ENCODE measurements at regions not wholly inside any gene's neighbourhood (a gene's known extent, or its start where the extent isn't known, plus 50 kb on each side); places are given as distances from the start of the nearest gene placed in this dataset.
A peak's percentile ranks its signal among the peaks of the same experiment; 100 is the strongest.
"Not testable (repeated sequence)": the region's sequence is repeated elsewhere in the genome, so short reads cannot be mapped to it uniquely, and the experiment has no call there.

GRCh38 chr13:79986890-79987289 is 354.0 kb downstream of the SPRY2 start:
- no peak for DNase-seq (ENCODE audit: low read depth)

- DNase-seq (ENCODE audit: low read depth), result not testable (repeated sequence)
These were observed 365.8 kb downstream of the SPRY2 start for GRCh38 chr13:79974935-79975650.

GRCh38 chr13:79973533-79973963 is 367.4 kb downstream of the SPRY2 start:
- no peak for DNase-seq (ENCODE audit: low read depth)

- no peak for DNase-seq (ENCODE audit: low read depth)
These were observed 368.8 kb downstream of the SPRY2 start for GRCh38 chr13:79972066-79972569.

GRCh38 chr13:79966493-79966895 is 374.4 kb downstream of the SPRY2 start:
- no peak for DNase-seq (ENCODE audit: low read depth)

GRCh38 chr13:79966059-79966458 is 374.9 kb downstream of the SPRY2 start:
- no peak for DNase-seq (ENCODE audit: low read depth)

GRCh38 chr13:79946556-79946955 is 394.4 kb downstream of the SPRY2 start:
- no peak for DNase-seq (ENCODE audit: low read depth)

GRCh38 chr13:79943346-79944023 is 397.4 kb downstream of the SPRY2 start:
- no peak for DNase-seq (ENCODE audit: low read depth)

GRCh38 chr13:79941752-79942151 is 399.2 kb downstream of the SPRY2 start:
- DNase-seq (ENCODE audit: low read depth), result no peak

GRCh38 chr13:79939689-79940088 is 401.2 kb downstream of the SPRY2 start:
- DNase-seq (ENCODE audit: low read depth), result no peak

GRCh38 chr13:79937771-79938216 is 403.1 kb downstream of the SPRY2 start:
- DNase-seq (ENCODE audit: low read depth), result no peak

- DNase-seq (ENCODE audit: low read depth), result no peak
These were observed 403.6 kb downstream of the SPRY2 start for GRCh38 chr13:79937311-79937710.

GRCh38 chr13:79936368-79937136 is 404.4 kb downstream of the SPRY2 start:
- peak; percentile 91 for DNase-seq (ENCODE audit: low read depth)

- DNase-seq (ENCODE audit: low read depth), result no peak
These were observed 405.8 kb downstream of the SPRY2 start for GRCh38 chr13:79935121-79935520.

- DNase-seq (ENCODE audit: low read depth), result no peak
These were observed 407.5 kb downstream of the SPRY2 start for GRCh38 chr13:79933389-79933788.

GRCh38 chr13:79932556-79932955 is 408.4 kb downstream of the SPRY2 start:
- DNase-seq (ENCODE audit: low read depth), result no peak

- not testable (repeated sequence) for DNase-seq (ENCODE audit: low read depth)
These were observed 416.9 kb downstream of the SPRY2 start for GRCh38 chr13:79923973-79924556.

- no peak for DNase-seq (ENCODE audit: low read depth)
These were observed 421.8 kb downstream of the SPRY2 start for GRCh38 chr13:79919091-79919490.

GRCh38 chr13:79918620-79919019 is 422.3 kb downstream of the SPRY2 start:
- no peak for DNase-seq (ENCODE audit: low read depth)

- no peak for DNase-seq (ENCODE audit: low read depth)
These were observed 423.3 kb downstream of the SPRY2 start for GRCh38 chr13:79917628-79918027.

GRCh38 chr13:79915114-79915811 is 425.7 kb downstream of the SPRY2 start:
- no peak for DNase-seq (ENCODE audit: low read depth)
